ENCODE measurements at regions not wholly inside any gene's neighbourhood (a gene's known extent, or its start where the extent isn't known, plus 50 kb on each side); places are given as distances from the start of the nearest gene placed in this dataset.

DNA sequence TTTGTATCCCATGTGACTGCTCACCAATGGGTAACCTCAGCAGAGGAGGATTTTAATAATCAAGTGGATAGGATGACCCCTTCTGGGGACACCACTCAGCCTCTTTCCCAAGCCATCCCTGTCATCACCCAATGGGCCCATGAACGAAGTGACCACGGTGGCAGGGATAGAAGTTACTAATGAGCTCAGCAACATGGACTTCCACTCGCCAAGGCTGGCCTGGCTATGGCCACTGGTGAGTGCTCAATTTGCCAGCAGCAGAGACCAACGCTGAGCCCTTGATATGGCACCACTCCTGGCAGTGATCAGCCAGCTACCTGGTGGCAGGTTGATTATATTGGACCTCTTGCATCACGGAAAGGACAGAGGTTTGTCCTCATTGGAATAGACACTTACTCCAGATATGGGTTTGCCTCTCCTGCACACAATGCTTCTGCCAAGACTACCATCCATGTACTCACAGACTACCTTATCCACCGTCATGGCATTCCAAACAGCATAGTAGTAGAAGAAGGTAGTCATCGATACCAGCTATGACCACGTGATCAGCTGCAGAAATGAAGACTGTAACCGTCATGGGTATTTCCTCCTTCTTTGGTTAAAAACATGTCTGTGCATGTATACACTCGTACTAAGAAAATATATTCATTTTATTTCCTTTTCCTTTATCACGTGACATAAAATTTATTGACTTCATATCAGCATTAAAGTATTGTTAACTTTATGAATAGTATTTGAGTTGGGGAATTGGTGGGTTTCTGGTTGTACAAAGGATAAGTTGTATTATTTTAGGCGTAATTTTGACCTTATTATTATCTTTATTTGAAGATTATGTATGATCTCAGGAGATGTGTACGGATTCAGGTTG lies 562.6 kb downstream of the PTPRU start:
- TF ChIP-seq ZNF274 (IDR thresholded peaks at IDR 0.05; ENCODE audit: low read depth, low read length) (no peak), SUZ12 (IDR thresholded peaks at IDR 0.05; ENCODE audit: extremely low read depth, insufficient read depth, insufficient read length) (no peak), YY1 (IDR thresholded peaks at IDR 0.05; ENCODE audit: insufficient read depth, insufficient read length) (no peak)

Measured in NT2/D1 (cell line).